ENCODE measurements at regions not wholly inside any gene's neighbourhood (a gene's known extent, or its start where the extent isn't known, plus 50 kb on each side); places are given as distances from the start of the nearest gene placed in this dataset.
"Not testable (repeated sequence)": the region's sequence is repeated elsewhere in the genome, so short reads cannot be mapped to it uniquely, and the experiment has no call there.

DNA sequence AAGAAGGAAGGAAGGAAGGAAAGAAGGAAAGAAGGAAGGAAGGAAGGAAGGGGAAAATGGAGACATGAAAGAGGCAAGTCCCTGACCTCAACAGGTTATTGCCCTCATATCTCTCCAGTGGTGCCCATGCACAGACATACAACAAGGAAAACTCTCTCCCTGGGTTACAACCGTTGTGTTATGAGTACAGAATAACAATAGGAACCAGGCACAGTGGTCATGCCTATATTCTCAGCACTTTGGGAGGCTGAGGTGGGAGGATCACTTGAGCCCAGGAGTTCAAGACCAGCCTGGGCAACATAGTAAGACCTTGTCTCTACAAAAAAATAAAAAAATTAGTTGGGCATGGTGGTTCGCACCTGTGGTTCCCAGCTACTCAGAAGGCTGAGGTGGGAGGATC is 139.4 kb upstream of the HMGA2 start:
- DNase-seq (ENCODE audit: low read depth): no peak

DNA sequence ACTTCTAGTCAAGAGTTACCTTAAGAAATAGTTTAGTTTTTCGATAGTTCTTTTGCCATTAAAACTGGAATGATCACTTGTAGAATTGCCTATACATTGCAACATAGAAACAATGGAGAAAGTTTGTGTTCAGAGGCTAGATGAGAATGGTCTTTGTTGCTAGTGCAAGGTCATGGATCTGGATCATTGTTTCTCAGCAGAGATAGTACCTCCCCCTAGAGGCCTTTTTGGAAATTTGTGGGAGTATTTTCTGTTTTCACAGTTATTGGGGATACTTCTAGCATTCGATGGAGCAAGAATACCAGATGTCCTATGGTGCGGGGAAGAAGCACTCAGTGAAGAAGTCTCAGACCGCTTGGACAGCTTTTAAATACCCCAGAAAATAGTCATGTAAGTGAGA is 138.8 kb upstream of the HMGA2 start:
- DNase-seq (ENCODE audit: low read depth): no peak

DNA sequence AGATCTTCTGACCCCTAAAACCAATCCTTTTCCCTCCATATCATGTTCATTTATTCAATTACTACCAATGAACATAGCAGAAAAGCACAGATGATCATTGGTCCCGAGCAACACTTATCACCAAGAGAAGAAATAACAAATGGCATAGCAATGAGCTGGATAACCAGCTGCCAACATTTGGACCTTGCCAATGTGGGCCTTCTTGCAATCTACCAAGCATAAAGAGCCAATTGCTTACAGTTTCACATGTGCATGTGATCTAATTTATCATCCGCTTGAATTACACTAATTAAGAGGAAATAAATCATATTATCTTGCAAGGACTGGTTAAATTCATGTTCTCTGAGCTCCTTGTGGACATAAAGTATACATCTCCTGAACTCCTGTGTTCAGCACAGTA is 134.8 kb upstream of the HMGA2 start:
- no peak for DNase-seq (ENCODE audit: low read depth)

DNA sequence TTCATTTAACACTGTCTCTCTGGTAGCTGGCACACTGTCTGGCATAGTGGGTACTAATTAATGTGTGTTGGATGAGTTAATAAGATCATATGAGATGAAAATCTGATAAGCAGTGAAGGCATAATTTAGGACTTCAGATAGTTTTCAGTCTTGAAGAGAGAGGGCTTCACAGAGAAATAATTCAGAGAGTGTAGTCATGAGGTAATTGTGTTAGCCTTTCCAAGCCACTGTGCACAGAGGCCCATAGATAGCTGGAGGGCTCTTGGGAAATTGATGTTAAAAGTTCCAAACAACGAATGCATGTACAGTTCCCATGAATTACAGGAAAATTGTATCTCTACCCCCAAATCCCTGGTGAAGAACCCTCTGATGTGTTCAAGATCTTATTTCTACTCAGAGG is 133.8 kb upstream of the HMGA2 start:
- DNase-seq (ENCODE audit: low read depth): no peak

DNA sequence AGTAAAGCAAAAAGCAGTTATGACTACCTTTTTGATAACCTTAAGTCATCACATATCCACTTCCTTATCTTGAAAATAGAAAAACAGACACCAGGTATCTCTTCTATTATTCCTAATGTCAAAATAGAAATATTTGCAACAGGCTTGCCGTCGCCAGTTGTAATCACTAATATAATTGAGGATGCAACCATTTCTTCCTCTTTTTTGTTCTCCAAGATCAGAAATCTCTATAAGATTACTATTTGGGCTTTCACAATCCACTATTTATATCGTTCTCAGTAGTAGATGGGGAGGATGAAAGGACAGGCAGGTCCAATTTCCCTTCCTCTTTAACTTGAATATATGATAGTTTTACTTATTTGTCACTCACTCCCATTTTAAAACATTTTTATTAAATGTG is 130.2 kb upstream of the HMGA2 start:
- DNase-seq (ENCODE audit: low read depth): no peak

DNA sequence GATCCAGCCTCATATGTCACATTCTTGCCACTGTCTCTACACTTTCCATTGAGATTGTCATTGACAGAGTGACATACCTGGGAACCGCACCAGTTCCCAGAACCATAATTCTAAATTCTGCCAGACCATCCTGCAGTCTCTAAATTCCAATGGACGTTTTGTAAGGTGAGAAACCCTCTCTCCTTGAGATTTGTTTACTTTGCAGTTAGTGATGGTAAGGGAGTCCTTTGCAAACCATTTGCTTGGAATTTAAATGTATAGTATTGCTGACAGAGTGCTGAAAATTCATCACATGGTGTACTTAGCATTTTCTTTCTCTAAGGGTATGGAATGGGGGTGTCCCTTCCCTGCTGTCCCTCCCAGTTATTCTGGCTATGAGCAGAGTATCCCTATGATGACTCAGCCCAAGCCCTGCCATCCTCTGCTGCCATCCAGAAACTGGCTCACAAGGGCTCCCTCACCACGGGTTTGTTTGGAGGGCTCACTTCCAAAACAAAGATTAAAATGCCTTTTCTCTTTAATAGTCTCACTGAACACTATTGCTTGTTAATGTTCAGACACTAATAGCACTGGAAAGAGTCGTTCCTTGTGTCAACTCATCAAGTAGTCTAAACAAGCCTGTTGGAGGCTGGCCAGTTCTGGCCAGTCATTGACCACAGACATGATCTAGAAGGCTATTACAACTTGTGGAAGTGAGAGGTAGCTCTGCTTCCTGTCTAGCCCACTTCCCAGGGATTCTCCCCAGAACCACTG is 129.0 kb upstream of the HMGA2 start:
- DNase-seq (ENCODE audit: low read depth): no peak

DNA sequence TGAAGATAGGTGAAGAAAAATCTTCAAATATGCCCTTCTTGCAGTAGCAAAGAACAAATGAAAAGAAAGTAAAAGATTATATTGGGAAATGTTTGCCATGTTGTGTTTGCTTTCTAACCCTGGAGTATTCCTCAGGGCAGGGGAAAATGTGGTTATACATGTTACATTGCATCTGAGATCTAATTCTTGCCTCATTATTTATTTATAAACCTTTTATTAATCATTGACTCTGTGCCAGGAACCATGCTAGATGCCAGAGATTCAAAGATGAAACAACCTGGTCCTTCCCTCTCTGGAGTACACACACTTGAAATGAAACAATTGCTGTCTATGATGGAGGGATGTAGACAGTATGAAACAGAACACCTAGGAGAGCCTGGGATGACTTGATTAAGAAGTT is 128.1 kb upstream of the HMGA2 start:
- DNase-seq (ENCODE audit: low read depth): no peak

DNA sequence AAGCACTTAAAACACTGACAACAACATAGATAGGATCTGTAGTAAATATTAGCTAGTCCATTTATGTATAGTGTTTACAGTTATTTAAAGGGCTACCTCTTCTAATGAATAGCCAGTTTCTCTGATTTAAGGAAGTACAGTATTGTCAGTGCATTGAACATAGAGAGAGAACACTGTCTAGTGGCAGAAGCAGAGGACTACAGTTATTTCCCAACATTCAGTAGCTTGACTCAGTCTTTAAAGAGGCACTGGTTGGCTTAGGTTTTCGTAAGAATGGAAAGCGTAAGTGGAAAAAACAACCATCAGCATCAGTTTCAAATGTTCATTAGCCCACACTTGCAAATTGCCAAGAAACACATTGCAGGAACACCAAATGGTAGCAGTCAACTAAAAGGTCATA is 125.0 kb upstream of the HMGA2 start:
- DNase-seq (ENCODE audit: low read depth): no peak

DNA sequence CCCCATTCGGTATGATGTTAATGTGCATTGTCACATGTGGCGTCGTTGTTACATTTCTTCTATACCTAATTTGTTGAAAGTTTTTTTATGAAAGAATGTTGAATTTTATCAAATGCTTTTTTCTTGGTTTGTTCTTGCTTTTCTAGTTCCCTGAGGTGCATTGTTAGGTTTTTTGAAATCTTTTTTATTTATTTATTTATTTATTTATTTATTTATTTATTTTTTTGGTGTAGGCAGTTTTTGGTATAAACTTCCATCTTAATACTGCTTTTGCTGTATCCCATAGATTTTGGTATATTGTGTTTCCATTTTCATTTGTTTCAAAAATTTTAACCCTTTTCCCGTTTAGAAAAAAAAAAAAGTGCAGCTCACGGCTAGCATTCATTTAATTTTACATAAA is 121.1 kb upstream of the HMGA2 start:
- DNase-seq (ENCODE audit: low read depth): no peak

DNA sequence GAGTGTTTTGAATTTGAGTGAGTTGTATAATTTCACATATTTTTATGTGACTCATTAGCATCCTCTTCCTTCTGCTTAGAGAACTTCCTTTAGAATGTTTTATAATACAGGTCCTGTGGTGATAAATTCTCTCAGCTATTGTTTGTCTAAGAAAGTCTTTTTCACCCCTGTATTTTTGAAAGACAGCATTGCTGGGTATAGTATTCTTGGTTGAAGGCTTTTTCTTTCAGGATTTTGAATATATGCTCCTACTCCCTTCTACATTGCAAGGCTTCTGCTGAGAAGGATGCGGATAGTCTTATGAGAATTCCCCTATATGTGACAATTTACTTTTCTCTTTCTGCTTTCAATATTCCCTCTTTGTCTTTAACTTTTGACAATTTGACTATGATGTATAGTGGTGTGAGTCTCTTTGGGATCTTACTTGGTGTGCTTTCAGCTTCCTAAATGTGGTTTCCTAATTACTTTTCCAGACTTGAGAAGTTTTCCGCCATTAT is 118.9 kb upstream of the HMGA2 start:
- DNase-seq (ENCODE audit: low read depth): no peak

DNA sequence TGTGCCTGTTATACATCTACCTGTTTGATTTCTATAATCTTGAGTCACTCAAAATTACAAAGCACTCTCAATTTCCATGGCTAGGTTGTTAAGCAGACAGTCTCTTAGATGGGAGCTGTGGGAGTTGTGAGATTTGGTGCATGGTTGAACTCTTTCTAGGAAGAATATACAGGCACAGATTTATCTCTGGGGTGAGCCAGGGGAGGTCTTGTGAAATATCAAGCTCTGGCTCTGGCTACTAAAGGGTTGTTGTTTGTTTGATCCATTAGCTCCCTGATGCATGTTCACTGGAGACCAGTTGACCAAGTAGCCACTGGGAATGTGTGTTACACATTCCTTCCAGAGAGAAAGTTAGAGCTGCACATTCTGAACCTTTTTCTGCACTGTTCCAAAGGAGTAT is 117.2 kb upstream of the HMGA2 start:
- no peak for DNase-seq (ENCODE audit: low read depth)

DNA sequence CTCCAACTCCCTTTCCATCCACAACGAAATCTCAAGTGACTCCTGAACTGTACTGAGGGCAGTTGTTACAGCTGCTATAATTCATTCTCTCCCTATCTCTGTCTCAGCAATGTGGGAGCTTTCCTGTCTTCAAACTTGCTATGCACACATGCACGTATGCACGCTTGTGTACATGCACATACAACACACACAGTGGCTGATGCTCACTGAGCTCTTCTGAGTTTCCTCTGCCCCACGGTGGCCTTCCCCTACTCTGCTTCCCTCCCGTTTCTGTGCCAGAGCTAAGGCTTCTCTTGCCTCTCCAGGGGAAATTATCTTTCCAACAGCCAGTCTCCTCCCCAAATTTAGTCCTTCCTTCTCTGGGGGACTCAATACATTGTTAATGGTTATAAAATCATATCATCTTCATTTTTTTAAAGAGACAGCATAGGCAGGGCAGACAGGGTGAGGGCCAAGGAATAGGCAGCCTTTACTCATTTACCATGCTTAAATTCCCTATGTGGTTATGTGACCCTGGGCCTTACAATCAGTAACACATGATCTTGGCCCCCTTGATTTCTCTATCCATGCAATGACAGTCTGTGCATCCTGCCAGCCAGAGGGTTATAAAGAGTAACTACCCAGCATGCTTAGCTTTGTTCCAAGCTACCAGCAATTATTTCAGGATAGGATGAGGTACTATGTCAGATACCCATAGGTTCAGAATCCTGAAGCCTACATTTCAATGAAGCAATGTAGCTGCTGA is 111.9 kb upstream of the HMGA2 start:
- DNase-seq (ENCODE audit: low read depth): no peak

DNA sequence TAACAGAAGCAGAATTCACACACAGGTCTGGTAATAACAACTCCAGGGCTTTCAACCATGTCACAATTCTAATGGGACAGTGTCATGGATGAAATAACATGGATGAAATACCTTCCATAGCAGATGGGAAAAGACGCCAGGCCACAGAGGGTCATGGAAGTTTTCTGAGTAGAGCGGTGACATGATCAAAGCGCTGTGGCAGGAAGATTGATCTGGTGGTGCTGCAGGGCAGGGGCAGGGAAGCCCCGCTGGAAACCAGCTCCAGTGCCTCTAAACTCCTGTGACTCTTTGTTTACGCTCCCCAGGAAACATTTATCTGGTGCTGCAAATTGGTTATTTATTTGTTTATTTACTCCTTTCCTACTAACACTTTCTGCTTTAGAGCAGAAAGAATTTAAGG is 108.3 kb upstream of the HMGA2 start:
- no peak for DNase-seq (ENCODE audit: low read depth)

DNA sequence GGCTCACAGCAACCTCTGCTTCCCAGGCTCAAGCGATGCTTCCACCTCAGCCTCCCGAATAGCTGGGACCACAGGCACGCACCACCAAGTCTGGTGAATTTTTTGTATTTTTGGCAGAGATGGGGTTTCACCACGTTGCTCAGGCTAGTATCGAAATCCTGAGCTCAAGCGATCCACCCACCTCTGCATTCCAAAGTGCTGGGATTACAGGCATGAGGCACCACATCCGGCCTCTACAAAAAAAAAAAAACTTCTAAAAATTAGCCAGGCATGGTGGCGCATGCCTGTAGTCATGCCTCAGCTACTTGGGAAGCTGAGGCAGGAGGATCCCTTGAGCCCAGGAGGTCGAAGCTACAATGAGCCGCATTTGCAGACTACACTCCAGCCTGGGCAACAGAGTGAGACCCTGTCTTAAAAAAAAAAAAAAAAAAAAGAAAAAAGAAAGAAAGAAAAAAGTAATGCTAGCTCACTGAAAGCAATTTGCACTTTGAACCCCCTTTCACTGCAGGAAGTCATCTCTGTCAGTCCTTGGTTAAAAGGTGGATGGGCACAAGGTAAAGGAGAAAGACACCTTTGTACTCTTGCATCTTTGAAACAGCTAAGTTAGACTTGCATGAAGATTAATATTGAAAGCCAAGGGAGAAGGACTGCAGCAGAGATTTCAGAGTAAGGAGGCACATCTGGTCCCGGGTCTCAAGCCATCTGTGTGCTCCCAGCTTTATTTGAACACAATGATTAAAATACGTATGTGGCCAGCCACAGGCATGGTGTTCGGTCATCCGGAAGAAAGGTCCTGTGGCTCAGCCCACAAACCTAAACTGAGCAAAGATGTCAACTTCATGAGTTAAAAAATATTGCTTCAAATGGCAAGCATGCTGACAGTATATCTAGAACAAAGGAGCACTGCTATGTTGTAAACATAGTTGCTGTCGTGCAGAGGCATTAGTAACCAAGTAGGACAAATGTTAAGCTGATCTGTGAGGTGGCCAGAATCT is 103.8 kb upstream of the HMGA2 start:
- DNase-seq (ENCODE audit: low read depth): no peak

DNA sequence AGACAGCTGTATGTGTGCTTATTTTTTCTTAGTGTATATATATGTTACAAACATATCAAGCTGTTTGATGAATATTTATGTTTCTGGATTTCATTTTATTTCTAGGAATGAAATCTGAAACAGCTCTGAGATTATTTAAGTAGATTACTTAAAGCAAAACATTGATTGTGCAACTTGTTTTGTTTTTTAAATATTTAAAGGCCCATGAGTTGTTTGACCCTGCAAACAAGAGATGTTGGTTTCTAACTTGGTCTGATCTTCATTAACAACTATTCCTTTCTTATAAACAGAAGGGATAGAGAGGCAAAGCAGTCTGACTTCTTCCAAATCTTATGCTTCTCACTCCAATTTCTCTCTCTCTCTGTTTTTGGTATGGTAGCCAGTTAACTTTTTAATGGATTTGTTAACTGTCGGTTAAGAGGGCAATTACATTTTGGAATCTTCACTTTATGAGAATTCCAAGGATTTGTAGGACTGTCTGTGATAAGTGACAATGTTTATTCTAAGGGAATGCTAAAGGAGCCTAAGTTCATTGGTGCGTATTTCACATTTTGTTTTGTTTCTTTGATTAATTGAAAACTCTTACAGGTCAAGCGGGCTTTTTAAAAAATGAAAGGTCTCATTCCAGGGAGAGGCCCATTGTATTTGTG is 102.6 kb upstream of the HMGA2 start:
- no peak for DNase-seq (ENCODE audit: low read depth)

DNA sequence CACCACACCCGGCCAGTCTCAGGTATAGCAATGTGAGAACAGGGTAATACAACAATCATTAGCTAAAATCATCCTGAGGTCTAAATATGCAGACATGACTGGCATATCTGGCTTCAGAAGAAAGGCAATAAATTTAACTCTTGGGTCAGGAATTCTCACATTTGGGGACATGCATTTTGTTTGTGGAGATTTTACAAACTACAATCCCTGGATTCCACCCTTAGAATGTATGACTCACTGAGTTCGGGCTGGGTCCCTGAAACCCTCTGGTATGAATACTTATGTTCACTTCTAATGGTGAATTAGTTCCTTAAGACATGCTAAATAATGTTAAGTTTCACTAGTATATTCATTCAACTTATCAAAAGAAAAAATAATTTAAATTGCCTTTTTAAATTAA is 98.9 kb upstream of the HMGA2 start:
- no peak for DNase-seq (ENCODE audit: low read depth)

DNA sequence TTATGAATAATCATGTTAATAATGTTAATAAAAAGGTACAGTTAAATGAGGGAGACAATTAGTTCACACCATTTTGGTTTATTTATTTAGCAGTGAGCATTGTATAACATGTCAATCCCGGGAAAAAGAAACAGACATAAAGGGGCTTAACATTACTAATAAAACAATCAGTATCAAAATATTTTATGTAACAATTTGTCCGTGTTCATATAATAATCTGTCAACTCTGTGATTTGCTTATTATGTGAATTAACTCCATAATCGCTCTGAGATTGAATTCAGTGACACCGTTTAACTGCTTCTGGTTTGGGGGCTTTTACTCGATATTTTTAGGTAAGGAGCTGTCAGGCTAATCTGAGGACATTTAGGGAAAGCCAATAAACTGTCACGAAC is 95.8 kb upstream of the HMGA2 start:
- no peak for DNase-seq (ENCODE audit: low read depth)

DNA sequence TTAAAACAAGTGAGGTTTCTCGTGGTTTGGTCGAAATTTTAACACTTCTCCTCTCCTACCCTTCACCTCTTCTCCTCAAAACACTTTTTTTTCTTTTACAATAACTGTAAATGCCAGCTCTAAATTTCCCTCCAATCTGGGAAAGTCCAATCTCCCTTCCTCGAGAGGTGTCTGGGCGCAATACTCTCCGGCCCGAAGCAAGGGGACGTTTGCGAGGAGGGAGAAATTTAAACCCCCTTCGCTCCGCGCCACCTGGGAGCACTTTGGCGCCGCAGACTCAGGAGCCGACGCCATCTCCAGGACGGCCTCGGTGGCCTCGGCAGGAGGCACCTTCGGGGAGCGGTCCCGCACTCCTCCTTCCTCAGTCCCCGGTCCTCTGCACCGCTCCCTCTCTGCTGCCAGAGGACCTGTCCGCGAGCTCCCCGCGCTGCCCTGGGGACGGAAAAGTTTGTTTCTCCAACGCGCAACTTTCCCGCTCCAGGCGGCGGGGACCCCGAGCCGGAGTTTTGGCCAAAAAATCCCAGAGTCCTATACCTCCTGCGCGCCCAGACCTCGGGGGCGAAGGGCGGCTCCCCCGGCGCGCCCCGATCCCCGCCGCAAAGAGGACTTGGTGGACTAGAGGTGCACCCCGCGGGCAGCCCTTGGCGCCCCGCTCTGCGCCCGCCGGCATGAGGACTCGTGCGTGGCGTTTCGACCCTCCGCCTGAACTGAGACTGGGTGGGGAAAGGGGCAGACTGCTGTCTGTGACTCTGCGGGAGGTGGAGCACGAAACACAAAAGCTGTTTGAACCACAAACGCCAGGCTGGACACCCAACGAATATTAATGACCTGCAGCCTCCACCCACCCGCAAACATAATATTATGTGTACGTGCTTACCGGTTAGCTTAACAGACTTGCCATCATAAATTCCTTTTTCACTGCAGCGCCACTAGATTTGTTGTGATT is 95.2 kb upstream of the HMGA2 start:
- no peak for DNase-seq (ENCODE audit: low read depth)

DNA sequence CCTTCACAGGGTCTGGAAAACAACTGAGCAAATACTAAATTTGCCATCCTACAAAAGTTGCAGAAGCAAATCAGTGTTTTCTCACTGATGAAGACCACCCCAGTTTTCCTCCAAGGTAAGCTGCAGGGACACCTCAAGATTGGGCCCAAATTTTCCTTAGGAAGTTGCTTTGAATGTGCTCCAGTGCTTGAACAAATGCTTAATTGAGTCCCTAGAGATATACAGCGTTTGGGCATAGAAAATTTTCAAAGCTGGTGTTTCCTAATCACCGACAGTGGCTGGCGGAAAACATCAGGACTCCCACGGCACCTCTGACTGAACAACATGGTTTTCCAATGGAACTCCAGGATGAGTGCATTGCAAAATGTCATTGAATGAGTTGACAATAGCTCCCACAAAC is 92.5 kb upstream of the HMGA2 start:
- no peak for DNase-seq (ENCODE audit: low read depth)

DNA sequence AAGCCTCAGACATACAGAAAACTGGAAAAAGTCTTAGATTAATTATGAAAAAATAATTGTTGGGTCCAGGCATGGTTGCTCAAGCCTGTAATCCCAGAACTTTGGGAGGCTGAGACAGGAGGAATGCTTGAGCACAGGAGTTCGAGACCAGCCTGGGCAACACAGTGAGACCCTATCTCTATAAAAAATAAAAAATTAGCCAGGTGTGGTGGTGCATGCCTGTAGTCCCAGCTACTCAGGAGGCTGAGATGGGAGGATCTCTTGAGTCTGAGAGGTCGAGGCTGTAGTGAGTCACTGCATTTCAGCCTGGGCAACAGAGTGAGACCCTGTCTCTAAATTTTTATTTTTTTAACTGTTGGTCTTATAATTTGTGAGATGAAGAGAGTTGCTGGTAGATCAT is 90.6 kb upstream of the HMGA2 start:
- not testable (repeated sequence) for DNase-seq (ENCODE audit: low read depth)

DNA sequence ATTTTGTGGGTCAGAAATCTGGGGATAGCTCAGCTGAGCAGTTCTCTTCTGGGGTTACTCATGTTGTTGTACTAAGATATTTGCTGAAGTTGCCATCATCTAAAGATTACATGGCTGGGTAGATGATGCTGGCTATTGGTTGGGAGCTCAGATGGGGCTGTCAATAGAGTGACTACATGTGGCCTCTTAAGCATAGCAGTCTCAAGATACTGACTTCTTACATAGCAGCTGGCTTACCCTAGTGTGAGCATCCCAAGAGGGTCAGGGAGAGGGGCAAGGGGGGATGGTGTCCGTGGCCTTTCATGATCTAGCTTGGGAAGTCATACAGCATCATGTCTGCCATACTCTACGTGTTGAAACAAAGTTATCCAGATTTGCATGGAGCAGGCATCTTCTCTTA is 90.1 kb upstream of the HMGA2 start:
- no peak for DNase-seq (ENCODE audit: low read depth)
